HG03442 (cell line): ENCODE measurements at regions not wholly inside any gene's neighbourhood (a gene's known extent, or its start where the extent isn't known, plus 50 kb on each side); places are given as distances from the start of the nearest gene placed in this dataset.

Experiments used
- ATAC-seq: cut with Tn5 transposase; IDR thresholded peaks from one replicate; pipeline ENCODE4 v1.9.1; 2021; ENCODE audit warnings: mild to moderate bottlenecking, moderate library complexity; ENCODE audit not compliant: unreplicated experiment

- no peak for ATAC-seq
These were observed 60.7 kb upstream of the BCAT1 start for GRCh38 chr12:25009496-25010092.

- peak; percentile 54 for ATAC-seq
These were observed 56.5 kb upstream of the BCAT1 start for GRCh38 chr12:25005376-25005775.

GRCh38 chr12:25004447-25004846 lies 55.5 kb upstream of the BCAT1 start:
- peak; percentile 32 for ATAC-seq

- no peak for ATAC-seq
These were observed 52.4 kb upstream of the BCAT1 start for GRCh38 chr12:25001311-25001710.
